ENCODE measurements at regions not wholly inside any gene's neighbourhood (a gene's known extent, or its start where the extent isn't known, plus 50 kb on each side); places are given as distances from the start of the nearest gene placed in this dataset.

GRCh38 chr10:89937494-89937893, 236.1 kb downstream of the KIF20B start:
- Mint-ChIP-seq H3K27me3 (ENCODE audit: low read depth) (peaks cover 3% of the 10 kb centered on the region), H3K36me3 (peaks cover 16% of the 10 kb centered on the region), H3K9me3 (peaks cover 37% of the 10 kb centered on the region), H3K4me1 (no peaks in the 10 kb centered on the region), H3K27ac (no peak overlapping the region), H3K4me3 (no peak overlapping the region)
- ATAC-seq = no peak
- ChIA-PET CTCF (no interaction called here), POLR2A (no interaction called here)
- no peak for TF ChIP-seq SMAD4 (CRISPR knock-in tag; IDR thresholded peaks at IDR 0.05)
- TF ChIP-seq NFATC4 (CRISPR knock-in tag; IDR thresholded peaks at IDR 0.05) = no peak
- DNase-seq (ENCODE audit: low spot score) = no peak

- Mint-ChIP-seq H3K9me3 (peaks cover 37% of the 10 kb centered on the region), H3K27me3 (ENCODE audit: low read depth) (peaks cover 3% of the 10 kb centered on the region), H3K36me3 (peaks cover 16% of the 10 kb centered on the region), H3K4me1 (no peaks in the 10 kb centered on the region), H3K4me3 (no peak overlapping the region), H3K27ac (no peak overlapping the region)
- DNase-seq (ENCODE audit: low spot score) (no peak), ATAC-seq (no peak)
- CTCF ChIA-PET = no interaction called here
- POLR2A ChIA-PET = no interaction called here
- TF ChIP-seq E2F1 (CRISPR knock-in tag; IDR thresholded peaks at IDR 0.05) (no peak), SMAD4 (CRISPR knock-in tag; IDR thresholded peaks at IDR 0.05) (no peak), NFYB (CRISPR knock-in tag; conservative IDR thresholded peaks at IDR 0.05; ENCODE audit: low read depth) (no peak), ESRRA (CRISPR knock-in tag; IDR thresholded peaks at IDR 0.05; ENCODE audit: borderline replicate concordance) (no peak), CREM (CRISPR knock-in tag; IDR thresholded peaks at IDR 0.05) (no peak), AR (CRISPR knock-in tag; IDR thresholded peaks at IDR 0.05) (no peak), AFF4 (CRISPR knock-in tag; IDR thresholded peaks at IDR 0.05; ENCODE audit: borderline replicate concordance) (no peak), EMX1 (CRISPR knock-in tag; IDR thresholded peaks at IDR 0.05) (no peak)
- TF ChIP-seq, protein P1, sequence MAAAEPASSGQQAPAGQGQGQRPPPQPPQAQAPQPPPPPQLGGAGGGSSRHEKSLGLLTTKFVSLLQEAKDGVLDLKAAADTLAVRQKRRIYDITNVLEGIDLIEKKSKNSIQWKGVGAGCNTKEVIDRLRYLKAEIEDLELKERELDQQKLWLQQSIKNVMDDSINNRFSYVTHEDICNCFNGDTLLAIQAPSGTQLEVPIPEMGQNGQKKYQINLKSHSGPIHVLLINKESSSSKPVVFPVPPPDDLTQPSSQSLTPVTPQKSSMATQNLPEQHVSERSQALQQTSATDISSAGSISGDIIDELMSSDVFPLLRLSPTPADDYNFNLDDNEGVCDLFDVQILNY (CRISPR knock-in tag; IDR thresholded peaks at IDR 0.05) = no peak
Measured at GRCh38 chr10:89940076-89940475, 238.7 kb downstream of the KIF20B start.

- CTCF ChIA-PET = no interaction called here
- ATAC-seq = no peak
- no peak overlapping the region for H3K4me3 Mint-ChIP-seq
- no peaks in the 10 kb centered on the region; the same call in 1 of the 2 replicates for H3K27me3 Mint-ChIP-seq (ENCODE audit: low read depth)
- peaks cover 20% of the 10 kb centered on the region for H3K9me3 Mint-ChIP-seq
- H3K27ac Mint-ChIP-seq = no peak overlapping the region
- DNase-seq (ENCODE audit: low spot score) = no peak
- H3K4me1 Mint-ChIP-seq = no peaks in the 10 kb centered on the region
- POLR2A ChIA-PET = no interaction called here
- peaks cover 10% of the 10 kb centered on the region for H3K36me3 Mint-ChIP-seq
- TF ChIP-seq AR (CRISPR knock-in tag; IDR thresholded peaks at IDR 0.05) (no peak), TEAD1 (CRISPR knock-in tag; IDR thresholded peaks at IDR 0.05) (no peak), ZBTB21 (CRISPR knock-in tag; IDR thresholded peaks at IDR 0.05; ENCODE audit: borderline replicate concordance) (no peak), TP53 (CRISPR knock-in tag; IDR thresholded peaks at IDR 0.05) (no peak), SMAD4 (CRISPR knock-in tag; IDR thresholded peaks at IDR 0.05) (no peak), NR3C1 (CRISPR knock-in tag; conservative IDR thresholded peaks at IDR 0.05; ENCODE audit: low read depth) (no peak), IRF2 (CRISPR knock-in tag; IDR thresholded peaks at IDR 0.05; ENCODE audit: borderline replicate concordance, low read depth) (no peak), FOXP1 (CRISPR knock-in tag; IDR thresholded peaks at IDR 0.05; ENCODE audit: borderline replicate concordance) (no peak), ATF1 (CRISPR knock-in tag; IDR thresholded peaks at IDR 0.05) (no peak), NFYB (CRISPR knock-in tag; conservative IDR thresholded peaks at IDR 0.05; ENCODE audit: low read depth) (no peak)
- TF ChIP-seq, protein P2, sequence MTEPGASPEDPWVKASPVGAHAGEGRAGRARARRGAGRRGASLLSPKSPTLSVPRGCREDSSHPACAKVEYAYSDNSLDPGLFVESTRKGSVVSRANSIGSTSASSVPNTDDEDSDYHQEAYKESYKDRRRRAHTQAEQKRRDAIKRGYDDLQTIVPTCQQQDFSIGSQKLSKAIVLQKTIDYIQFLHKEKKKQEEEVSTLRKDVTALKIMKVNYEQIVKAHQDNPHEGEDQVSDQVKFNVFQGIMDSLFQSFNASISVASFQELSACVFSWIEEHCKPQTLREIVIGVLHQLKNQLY (CRISPR knock-in tag; IDR thresholded peaks at IDR 0.05) = no peak
- TF ChIP-seq, protein P3, sequence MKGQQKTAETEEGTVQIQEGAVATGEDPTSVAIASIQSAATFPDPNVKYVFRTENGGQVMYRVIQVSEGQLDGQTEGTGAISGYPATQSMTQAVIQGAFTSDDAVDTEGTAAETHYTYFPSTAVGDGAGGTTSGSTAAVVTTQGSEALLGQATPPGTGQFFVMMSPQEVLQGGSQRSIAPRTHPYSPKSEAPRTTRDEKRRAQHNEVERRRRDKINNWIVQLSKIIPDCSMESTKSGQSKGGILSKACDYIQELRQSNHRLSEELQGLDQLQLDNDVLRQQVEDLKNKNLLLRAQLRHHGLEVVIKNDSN (CRISPR knock-in tag; IDR thresholded peaks at IDR 0.05) = no peak
Measured at GRCh38 chr10:89942217-89942616, 240.8 kb downstream of the KIF20B start.

Data from WTC11 (cell line).